C4-2B (cell line): ENCODE measurements at regions not wholly inside any gene's neighbourhood (a gene's known extent, or its start where the extent isn't known, plus 50 kb on each side); places are given as distances from the start of the nearest gene placed in this dataset.

Source experiments
- CTCF ChIP-seq: fragments of 450-650 bp; conservative IDR thresholded peaks from 2 replicates; pipeline ENCODE4 v1.5.1; 2017; ENCODE audit warnings: mild to moderate bottlenecking
- ZFX ChIP-seq: fragments of 450-650 bp; IDR thresholded peaks from 2 replicates; pipeline ENCODE4 v1.6.1; 2017

- TF ChIP-seq CTCF (no peak), ZFX (no peak)
Observed at GRCh38 chr1:30140566-30140965, 582.8 kb downstream of the MATN1 start.
